ENCODE measurements at regions not wholly inside any gene's neighbourhood (a gene's known extent, or its start where the extent isn't known, plus 50 kb on each side); places are given as distances from the start of the nearest gene placed in this dataset.

DNA sequence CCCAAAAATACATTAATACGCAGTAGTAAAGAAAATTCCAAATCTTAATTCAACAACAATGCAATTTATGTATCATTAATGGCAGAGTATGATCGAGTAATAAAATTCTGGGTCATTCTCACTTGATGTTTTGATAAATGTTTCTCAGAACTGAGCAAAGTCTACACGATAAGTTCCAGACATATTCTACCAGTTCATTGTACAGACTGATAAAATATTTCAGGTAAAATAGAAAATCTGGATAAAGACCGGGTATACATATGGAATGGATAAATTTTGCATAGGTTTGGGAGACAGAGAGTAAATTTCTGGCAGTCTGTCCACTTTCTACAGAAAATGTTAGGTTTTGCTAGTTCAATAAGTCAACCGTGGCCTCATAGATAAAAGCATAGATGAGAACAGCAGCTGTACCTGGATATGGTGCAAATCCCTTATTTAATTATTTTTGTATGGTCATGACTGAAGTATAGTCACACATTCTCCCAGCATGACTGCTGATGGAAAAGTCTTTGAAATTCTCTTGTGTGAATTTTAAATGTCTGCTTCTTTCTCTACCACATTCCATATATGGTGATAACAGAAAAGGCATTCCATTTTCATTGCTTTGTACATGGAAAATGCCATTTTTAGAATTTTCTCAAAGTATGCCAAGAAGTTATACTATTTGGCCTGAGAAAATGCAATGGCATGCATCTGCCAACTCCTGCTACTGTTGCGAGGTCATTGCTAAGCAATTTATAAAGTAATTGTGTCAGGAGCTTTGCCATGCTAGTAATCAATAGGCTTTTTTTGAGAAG is 301.9 kb upstream of the ARSJ start:
- no peak for FAIRE-seq
- no peak for TF ChIP-seq POLR2A (IDR thresholded peaks at IDR 0.05; ENCODE audit: low read depth, low read length)
- no peak for TF ChIP-seq TAF1 (IDR thresholded peaks at IDR 0.05; ENCODE audit: borderline replicate concordance, low read depth, low read length)
- TF ChIP-seq POLR2AphosphoS5 (IDR thresholded peaks at IDR 0.05; ENCODE audit: low read depth, low read length) = no peak
- no peak for DNase-seq (ENCODE audit: insufficient read length)

GRCh38 chr4:114282937-114283336 is 303.5 kb upstream of the ARSJ start:
- DNase-seq (ENCODE audit: insufficient read length) (no peak), FAIRE-seq (no peak)
- TF ChIP-seq POLR2A (IDR thresholded peaks at IDR 0.05; ENCODE audit: low read depth, low read length) (no peak), TAF1 (IDR thresholded peaks at IDR 0.05; ENCODE audit: borderline replicate concordance, low read depth, low read length) (no peak), POLR2AphosphoS5 (IDR thresholded peaks at IDR 0.05; ENCODE audit: low read depth, low read length) (no peak)

GRCh38 chr4:114284629-114285028 is 305.2 kb upstream of the ARSJ start:
- FAIRE-seq = no peak

DNA sequence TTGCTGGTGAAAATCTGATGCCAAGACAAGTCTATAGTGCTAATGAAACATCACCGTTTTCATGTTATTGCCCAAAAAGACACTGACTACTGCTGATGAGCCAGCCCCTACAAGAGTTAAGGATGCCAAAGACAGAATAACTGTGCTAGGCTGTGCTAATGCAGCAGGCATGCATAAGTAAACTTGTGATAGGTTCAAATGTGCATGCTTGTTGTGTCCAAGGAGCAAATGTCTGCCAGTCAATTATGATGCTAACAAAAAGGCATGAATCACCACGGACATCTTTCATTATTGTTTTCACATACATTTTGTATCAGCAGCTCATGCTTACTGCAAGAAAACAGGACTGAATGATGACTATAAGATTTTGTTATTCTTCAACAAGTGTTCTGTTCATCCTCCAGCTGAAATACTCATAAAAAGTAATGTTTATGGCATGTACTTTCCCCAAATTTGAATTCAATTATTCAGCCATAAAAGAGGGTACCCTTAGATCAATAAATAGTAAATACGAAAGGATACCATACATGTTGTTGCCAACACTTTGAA is 306.9 kb upstream of the ARSJ start:
- no peak for TF ChIP-seq POLR2AphosphoS5 (IDR thresholded peaks at IDR 0.05; ENCODE audit: low read depth, low read length)
- TF ChIP-seq POLR2A (IDR thresholded peaks at IDR 0.05; ENCODE audit: low read depth, low read length) = no peak
- no peak for TF ChIP-seq TAF1 (IDR thresholded peaks at IDR 0.05; ENCODE audit: borderline replicate concordance, low read depth, low read length)
- no peak for FAIRE-seq
- DNase-seq (ENCODE audit: insufficient read length) = no peak

More at GRCh38 chr4:114284629-114285028, 305.2 kb upstream of the ARSJ start:
- no peak for DNase-seq (ENCODE audit: insufficient read length)
- TF ChIP-seq TAF1 (IDR thresholded peaks at IDR 0.05; ENCODE audit: borderline replicate concordance, low read depth, low read length) = no peak
- TF ChIP-seq POLR2AphosphoS5 (IDR thresholded peaks at IDR 0.05; ENCODE audit: low read depth, low read length) = no peak
- no peak for TF ChIP-seq POLR2A (IDR thresholded peaks at IDR 0.05; ENCODE audit: low read depth, low read length)

DNA sequence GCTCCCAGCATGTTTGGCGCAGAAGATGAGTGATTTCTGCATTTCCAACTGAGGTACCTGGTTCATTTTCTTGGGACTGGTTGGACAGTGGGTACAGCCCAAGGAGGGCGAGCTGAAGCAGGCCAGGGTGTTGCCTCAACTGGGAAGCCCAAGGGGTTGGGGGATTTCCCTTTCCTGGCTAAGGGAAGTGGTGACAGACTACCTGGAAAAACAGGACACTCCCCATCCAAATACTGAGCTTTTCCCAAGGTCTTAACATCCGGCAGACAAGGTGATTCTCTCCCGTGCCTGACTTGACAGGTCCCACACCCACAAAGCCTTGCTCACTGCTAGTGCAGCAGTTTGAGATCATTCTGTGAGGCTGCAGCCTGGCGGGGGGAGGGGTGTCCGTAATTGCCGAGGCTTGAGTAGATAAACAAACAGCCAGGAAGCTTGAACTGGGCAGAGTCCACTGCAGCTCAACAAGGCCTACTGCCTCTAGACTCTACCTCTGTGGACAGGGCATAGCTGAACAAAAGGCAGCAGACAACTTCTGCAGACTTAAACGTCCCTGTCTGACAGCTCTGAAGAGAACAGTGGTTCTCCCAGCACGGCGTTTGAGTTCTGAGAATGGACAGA is 307.7 kb upstream of the ARSJ start:
- TF ChIP-seq POLR2AphosphoS5 (IDR thresholded peaks at IDR 0.05; ENCODE audit: low read depth, low read length) (no peak), POLR2A (IDR thresholded peaks at IDR 0.05; ENCODE audit: low read depth, low read length) (no peak), TAF1 (IDR thresholded peaks at IDR 0.05; ENCODE audit: borderline replicate concordance, low read depth, low read length) (no peak)
- no peak for FAIRE-seq
- no peak for DNase-seq (ENCODE audit: insufficient read length)

- FAIRE-seq (no peak), DNase-seq (ENCODE audit: insufficient read length) (no peak)
- TF ChIP-seq TAF1 (IDR thresholded peaks at IDR 0.05; ENCODE audit: borderline replicate concordance, low read depth, low read length) (no peak), POLR2A (IDR thresholded peaks at IDR 0.05; ENCODE audit: low read depth, low read length) (no peak), POLR2AphosphoS5 (IDR thresholded peaks at IDR 0.05; ENCODE audit: low read depth, low read length) (no peak)
These were observed 302.5 kb upstream of the UGT8 start for GRCh38 chr4:114296126-114296525.

GRCh38 chr4:114302472-114302871 is 296.1 kb upstream of the UGT8 start:
- FAIRE-seq = no peak
- DNase-seq (ENCODE audit: insufficient read length) = no peak
- TF ChIP-seq POLR2AphosphoS5 (IDR thresholded peaks at IDR 0.05; ENCODE audit: low read depth, low read length) (no peak), TAF1 (IDR thresholded peaks at IDR 0.05; ENCODE audit: borderline replicate concordance, low read depth, low read length) (no peak), POLR2A (IDR thresholded peaks at IDR 0.05; ENCODE audit: low read depth, low read length) (no peak)

GRCh38 chr4:114304046-114304445 is 294.6 kb upstream of the UGT8 start:
- DNase-seq (ENCODE audit: insufficient read length) (no peak), FAIRE-seq (no peak)
- no peak for TF ChIP-seq POLR2A (IDR thresholded peaks at IDR 0.05; ENCODE audit: low read depth, low read length)
- no peak for TF ChIP-seq TAF1 (IDR thresholded peaks at IDR 0.05; ENCODE audit: borderline replicate concordance, low read depth, low read length)
- no peak for TF ChIP-seq POLR2AphosphoS5 (IDR thresholded peaks at IDR 0.05; ENCODE audit: low read depth, low read length)

DNA sequence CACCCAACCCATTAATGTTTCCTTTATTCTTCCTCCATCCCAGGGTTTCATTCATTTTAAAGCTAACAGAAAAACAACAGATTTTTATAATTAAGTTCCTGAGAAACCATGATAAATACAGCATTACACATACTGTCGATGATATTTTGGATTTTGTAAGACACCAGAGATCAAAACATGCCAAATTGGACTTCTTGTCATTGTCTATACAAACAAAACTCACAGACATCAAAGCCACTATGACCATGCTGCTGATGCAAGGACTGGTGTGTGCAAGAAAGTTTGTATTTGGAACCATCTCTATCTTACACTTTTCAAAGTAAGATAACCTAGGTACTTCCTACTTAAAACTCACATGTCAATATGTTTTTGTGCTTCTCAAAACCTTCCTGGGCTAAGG is 294.0 kb upstream of the UGT8 start:
- DNase-seq (ENCODE audit: insufficient read length) (no peak), FAIRE-seq (no peak)
- TF ChIP-seq POLR2AphosphoS5 (IDR thresholded peaks at IDR 0.05; ENCODE audit: low read depth, low read length) = no peak

DNA sequence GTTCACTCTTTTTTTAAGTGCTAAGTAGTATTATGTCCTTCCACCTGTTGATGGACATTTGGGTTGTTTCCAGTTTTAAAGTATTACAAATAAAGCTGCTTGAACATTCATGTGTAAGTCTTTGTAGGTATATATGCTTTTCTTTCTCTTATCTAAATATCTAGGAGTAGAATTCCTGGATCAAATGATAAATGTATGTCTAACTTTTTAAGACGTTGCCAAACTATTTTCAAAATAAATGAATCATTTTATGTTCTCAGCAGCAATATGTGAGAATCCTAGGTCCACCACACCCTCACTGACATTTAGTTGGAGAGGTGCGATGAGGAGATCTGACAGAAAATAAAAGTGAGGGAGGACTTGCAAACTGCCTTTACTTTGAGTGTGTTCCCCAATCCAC is 291.7 kb upstream of the UGT8 start:
- DNase-seq (ENCODE audit: insufficient read length) (no peak), FAIRE-seq (no peak)
- TF ChIP-seq TAF1 (IDR thresholded peaks at IDR 0.05; ENCODE audit: borderline replicate concordance, low read depth, low read length) (no peak), POLR2AphosphoS5 (IDR thresholded peaks at IDR 0.05; ENCODE audit: low read depth, low read length) (no peak), POLR2A (IDR thresholded peaks at IDR 0.05; ENCODE audit: low read depth, low read length) (no peak)

DNA sequence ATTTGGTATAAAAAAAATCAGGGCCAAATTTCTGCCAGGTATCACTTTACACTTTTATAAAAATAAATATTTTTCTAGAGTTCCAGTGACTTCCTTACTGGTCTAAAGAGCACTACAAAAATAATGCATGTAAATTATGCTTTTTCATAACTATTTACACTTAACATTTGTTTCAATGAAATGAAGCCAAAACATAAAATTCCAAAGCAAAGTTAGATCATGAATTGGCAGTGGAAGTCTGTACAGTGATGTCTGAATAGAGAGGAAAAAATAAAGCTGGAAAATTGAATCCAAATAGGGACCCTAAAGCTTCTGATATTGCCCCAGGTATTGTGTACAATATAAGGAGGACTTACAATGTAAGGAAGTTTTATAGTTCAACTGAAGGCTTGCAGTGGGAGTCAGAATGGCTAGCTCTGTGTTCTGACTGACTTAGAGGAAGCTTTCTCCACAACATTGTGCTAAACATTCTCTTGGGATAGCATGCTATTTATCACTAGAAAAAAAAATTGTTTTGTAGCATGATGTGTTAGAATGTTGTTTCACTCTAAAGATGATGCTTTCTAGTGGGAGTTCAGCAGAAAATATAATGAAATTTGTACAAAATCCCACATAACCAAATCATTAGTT is 288.2 kb upstream of the UGT8 start:
- no peak for TF ChIP-seq TAF1 (IDR thresholded peaks at IDR 0.05; ENCODE audit: borderline replicate concordance, low read depth, low read length)
- no peak for TF ChIP-seq POLR2AphosphoS5 (IDR thresholded peaks at IDR 0.05; ENCODE audit: low read depth, low read length)
- TF ChIP-seq POLR2A (IDR thresholded peaks at IDR 0.05; ENCODE audit: low read depth, low read length) = no peak
- FAIRE-seq (no peak), DNase-seq (ENCODE audit: insufficient read length) (no peak)
